Activated naive CD8-positive, alpha-beta T cell (primary cell): ENCODE measurements at regions not wholly inside any gene's neighbourhood (a gene's known extent, or its start where the extent isn't known, plus 50 kb on each side); places are given as distances from the start of the nearest gene placed in this dataset.
"Not testable (repeated sequence)": the region's sequence is repeated elsewhere in the genome, so short reads cannot be mapped to it uniquely, and the experiment has no call there.

Source experiments
- H3K27ac Mint-ChIP-seq: one replicate; pipeline ENCODE4 v1.8.0; 2021; ENCODE audit warnings: mixed read lengths
- H3K27me3 Mint-ChIP-seq: one replicate; pipeline ENCODE4 v1.8.0; 2021; ENCODE audit warnings: mixed read lengths
- H3K36me3 Mint-ChIP-seq: one replicate; pipeline ENCODE4 v1.8.0; 2021; ENCODE audit warnings: mixed read lengths
- H3K4me1 Mint-ChIP-seq: one replicate; pipeline ENCODE4 v1.8.0; 2021; ENCODE audit warnings: low read depth, mixed read lengths
- H3K4me3 Mint-ChIP-seq: one replicate; pipeline ENCODE4 v1.8.0; 2021; ENCODE audit warnings: mild to moderate bottlenecking, mixed read lengths
- H3K9me3 Mint-ChIP-seq: one replicate; pipeline ENCODE4 v1.8.0; 2021; ENCODE audit warnings: low read depth, mixed read lengths

DNA sequence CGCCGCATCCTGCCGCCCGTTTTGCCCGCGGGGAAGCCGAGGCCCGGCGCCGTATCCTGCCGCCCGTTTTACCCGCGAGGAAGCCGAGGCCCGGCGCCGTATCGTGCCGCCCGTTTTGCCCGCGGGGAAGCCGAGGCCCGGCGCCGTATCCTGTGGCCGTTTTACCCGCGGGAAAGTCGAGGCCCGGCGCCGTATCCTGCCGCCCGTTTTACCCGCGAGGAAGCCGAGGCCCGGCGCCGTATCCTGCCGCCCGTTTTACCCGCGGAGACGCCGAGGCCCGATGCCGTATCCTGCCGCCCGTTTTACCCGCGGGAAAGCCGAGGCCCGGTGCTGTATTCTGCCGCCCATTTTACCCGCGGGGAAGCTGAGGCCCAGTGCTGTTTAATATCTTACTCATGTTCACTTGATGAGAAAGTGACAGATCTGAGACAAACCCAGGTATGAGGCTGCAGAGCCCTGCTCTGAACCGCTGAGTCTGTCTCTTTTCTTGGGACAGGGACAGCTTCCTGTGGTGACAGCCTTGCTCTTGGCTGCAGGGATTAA is 129.4 kb downstream of the CDH26 start:
- H3K27ac Mint-ChIP-seq = no peak overlapping the region
- H3K4me1 Mint-ChIP-seq = peaks cover 5% of the 10 kb centered on the region
- H3K4me3 Mint-ChIP-seq = peak overlapping the region; percentile 70
- peaks cover 2% of the 10 kb centered on the region for H3K36me3 Mint-ChIP-seq
- peaks cover 1% of the 10 kb centered on the region for H3K9me3 Mint-ChIP-seq
- H3K27me3 Mint-ChIP-seq = peaks cover 8% of the 10 kb centered on the region

DNA sequence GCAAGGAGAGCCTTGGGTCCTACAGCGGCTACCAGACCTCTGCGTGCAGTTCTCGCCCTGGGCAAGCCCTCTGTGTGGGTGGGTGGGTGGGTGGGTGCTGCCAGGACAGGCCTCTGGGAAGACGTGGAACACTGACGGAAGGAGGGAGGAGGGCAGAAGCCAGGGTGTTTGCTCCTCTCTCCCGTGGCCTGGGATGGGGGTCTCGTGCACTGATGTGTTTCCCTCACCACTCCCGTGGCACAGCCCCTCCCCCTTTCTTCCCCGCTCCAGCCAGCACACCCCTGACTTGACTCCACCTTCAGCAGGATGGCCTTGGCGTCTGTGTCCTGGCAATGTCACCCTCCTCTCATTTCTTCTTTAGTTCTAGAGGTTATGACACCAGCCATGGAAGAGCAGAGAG is 130.0 kb downstream of the CDH26 start:
- peak overlapping the region; percentile 36 for H3K4me3 Mint-ChIP-seq
- no peaks in the 10 kb centered on the region for H3K36me3 Mint-ChIP-seq
- peaks cover 5% of the 10 kb centered on the region for H3K4me1 Mint-ChIP-seq
- H3K27me3 Mint-ChIP-seq = peaks cover 8% of the 10 kb centered on the region
- H3K27ac Mint-ChIP-seq = no peak overlapping the region
- H3K9me3 Mint-ChIP-seq = peaks cover 3% of the 10 kb centered on the region

DNA sequence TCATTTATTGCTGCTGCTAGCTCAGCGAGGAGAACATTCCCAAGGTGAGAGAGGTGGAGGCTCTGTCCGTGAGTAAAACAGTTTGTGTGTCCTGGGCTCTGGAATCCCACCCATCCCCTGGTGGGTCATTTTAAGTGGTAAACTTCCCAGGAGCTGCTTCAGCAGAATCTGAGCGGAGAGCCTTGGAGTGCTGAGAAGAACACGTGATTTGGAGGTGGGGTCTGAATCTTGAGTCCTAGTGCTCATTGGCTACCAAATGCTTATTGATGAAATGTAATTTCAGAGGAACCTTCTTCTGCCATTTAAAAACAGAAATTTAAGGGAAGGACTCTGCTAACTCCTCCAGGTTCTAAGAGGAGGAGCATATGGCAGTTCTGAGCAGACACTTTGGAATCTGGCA is 132.4 kb downstream of the CDH26 start:
- H3K9me3 Mint-ChIP-seq = peaks cover 3% of the 10 kb centered on the region
- no peak overlapping the region for H3K27ac Mint-ChIP-seq
- H3K36me3 Mint-ChIP-seq = no peaks in the 10 kb centered on the region
- H3K4me1 Mint-ChIP-seq = peaks cover 5% of the 10 kb centered on the region
- H3K27me3 Mint-ChIP-seq = peaks cover 8% of the 10 kb centered on the region
- H3K4me3 Mint-ChIP-seq = no peak overlapping the region

DNA sequence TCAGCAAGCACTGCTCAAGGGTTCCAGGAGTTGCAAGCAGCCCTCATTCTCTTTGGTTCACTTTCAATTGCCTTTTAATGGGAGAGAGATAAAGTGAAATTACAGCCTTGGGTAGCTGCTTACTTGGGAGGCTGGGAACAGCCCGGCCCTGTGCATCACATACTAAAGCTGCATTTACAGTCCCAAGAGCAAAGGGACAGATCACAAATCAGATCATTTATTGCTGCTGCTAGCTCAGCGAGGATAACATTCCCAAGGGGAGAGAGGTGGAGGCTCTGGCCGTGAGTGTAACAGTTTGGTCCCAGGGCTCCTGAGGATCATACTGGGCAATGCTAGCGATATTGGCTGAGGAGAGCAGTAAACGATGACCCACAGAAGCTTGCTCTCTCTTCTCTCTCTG is 133.1 kb downstream of the CDH26 start:
- Mint-ChIP-seq H3K4me3 (no peak overlapping the region), H3K36me3 (no peaks in the 10 kb centered on the region), H3K4me1 (peaks cover 5% of the 10 kb centered on the region), H3K27me3 (peaks cover 8% of the 10 kb centered on the region), H3K27ac (no peak overlapping the region), H3K9me3 (peaks cover 3% of the 10 kb centered on the region)

DNA sequence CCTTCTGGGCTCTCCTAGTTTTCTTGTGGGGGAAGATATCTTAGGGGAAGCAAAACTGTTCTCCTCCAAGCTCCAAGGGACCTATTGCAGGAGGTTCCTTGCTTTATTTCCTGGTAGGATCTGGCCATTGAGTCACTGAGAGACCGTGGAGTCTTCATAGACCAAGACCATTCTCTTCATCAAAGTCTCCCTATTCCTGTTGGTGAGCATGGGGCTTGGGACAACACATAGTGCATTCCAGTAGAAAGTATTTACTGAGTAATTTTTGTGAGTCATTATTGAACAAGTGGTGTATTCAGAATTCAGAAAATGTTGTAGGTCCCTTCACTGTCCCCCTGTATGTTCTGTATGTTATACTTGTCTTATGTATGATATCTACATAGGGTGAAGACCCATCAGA is 133.6 kb downstream of the CDH26 start:
- no peak overlapping the region for H3K4me3 Mint-ChIP-seq
- peaks cover 3% of the 10 kb centered on the region for H3K9me3 Mint-ChIP-seq
- no peak overlapping the region for H3K27ac Mint-ChIP-seq
- no peaks in the 10 kb centered on the region for H3K36me3 Mint-ChIP-seq
- peaks cover 4% of the 10 kb centered on the region for H3K4me1 Mint-ChIP-seq
- peaks cover 9% of the 10 kb centered on the region for H3K27me3 Mint-ChIP-seq

DNA sequence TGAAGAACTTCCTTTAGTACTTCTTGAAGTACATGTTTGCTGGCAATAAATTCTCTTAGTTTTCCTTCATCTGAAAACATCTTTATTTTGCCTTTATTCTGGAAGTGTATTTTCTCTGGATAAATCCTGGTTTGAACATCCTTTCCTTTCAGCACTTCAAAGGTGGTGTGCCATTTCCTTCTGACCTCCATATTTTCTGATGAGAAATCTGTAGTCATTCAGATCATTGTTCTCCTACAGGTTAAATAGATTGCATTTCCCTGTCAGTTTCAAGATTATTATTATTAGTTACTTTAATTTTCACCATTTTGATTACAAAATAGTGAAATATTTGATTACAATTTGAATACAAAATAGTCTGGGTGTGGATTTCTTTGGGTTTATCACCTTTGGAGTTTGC is 134.5 kb downstream of the CDH26 start:
- Mint-ChIP-seq H3K27me3 (peaks cover 10% of the 10 kb centered on the region), H3K27ac (no peak overlapping the region)

DNA sequence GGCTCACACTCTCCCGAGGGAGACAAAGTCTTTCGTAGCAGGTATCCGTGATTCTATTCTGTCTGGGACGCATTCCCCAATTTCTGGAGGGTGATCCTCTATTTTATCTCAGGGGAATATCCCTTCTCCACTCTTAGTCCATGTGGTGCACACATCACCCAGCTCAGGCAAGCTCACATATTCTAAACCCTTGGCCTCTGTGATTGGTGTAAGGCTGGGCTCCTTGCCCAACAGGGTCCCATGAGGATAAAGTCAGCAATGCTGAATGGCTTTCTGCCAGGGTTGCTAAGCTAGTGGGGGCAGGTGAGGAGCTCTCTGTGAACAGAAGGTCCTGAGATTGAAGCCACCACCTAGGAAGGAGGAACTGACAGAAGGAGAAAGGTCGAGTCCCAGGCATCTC is 137.2 kb downstream of the CDH26 start:
- no peak overlapping the region for H3K27ac Mint-ChIP-seq
- H3K9me3 Mint-ChIP-seq = peaks cover 3% of the 10 kb centered on the region
- H3K27me3 Mint-ChIP-seq = peaks cover 2% of the 10 kb centered on the region
- no peak overlapping the region for H3K4me3 Mint-ChIP-seq
- no peaks in the 10 kb centered on the region for H3K4me1 Mint-ChIP-seq
- no peaks in the 10 kb centered on the region for H3K36me3 Mint-ChIP-seq

More for the DNA sequence above, 134.5 kb downstream of the CDH26 start:
- H3K4me3 Mint-ChIP-seq = no peak overlapping the region
- H3K36me3 Mint-ChIP-seq = no peaks in the 10 kb centered on the region
- peaks cover 2% of the 10 kb centered on the region for H3K4me1 Mint-ChIP-seq
- peaks cover 3% of the 10 kb centered on the region for H3K9me3 Mint-ChIP-seq

GRCh38 chr20:60096166-60096565 is 137.9 kb downstream of the CDH26 start:
- H3K4me3 Mint-ChIP-seq = no peak overlapping the region
- H3K4me1 Mint-ChIP-seq = peaks cover 5% of the 10 kb centered on the region
- H3K27me3 Mint-ChIP-seq = peaks cover 2% of the 10 kb centered on the region
- no peak overlapping the region for H3K27ac Mint-ChIP-seq
- peaks cover 3% of the 10 kb centered on the region for H3K9me3 Mint-ChIP-seq
- no peaks in the 10 kb centered on the region for H3K36me3 Mint-ChIP-seq

- Mint-ChIP-seq H3K4me1 (peaks cover 8% of the 10 kb centered on the region), H3K36me3 (no peaks in the 10 kb centered on the region), H3K9me3 (peaks cover 3% of the 10 kb centered on the region), H3K4me3 (no peak overlapping the region), H3K27me3 (peaks cover 2% of the 10 kb centered on the region), H3K27ac (no peak overlapping the region)
These were observed 139.1 kb downstream of the CDH26 start for GRCh38 chr20:60097285-60097684.

DNA sequence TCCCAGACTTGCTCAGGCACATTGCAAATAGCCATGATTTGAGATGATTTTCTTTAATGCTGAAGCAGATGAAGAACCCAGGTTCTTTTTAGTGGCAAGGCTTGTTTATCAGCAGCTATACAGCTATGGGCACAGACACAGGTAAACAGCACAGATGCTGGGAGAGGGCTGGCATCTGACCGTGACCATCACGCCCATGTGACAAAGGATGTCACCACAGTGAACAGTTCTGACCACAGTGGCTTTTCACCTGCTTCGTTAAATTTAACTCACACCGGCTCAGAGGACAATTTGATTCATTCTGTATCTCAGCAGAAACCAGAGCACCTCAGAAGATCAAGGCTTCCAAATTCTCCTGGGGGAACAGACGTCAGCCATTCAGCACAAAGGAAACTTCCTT is 142.6 kb downstream of the CDH26 start:
- peaks cover 2% of the 10 kb centered on the region for H3K27me3 Mint-ChIP-seq
- no peaks in the 10 kb centered on the region for H3K9me3 Mint-ChIP-seq
- no peaks in the 10 kb centered on the region for H3K36me3 Mint-ChIP-seq
- H3K4me1 Mint-ChIP-seq = peaks cover 8% of the 10 kb centered on the region
- H3K4me3 Mint-ChIP-seq = no peak overlapping the region
- H3K27ac Mint-ChIP-seq = no peak overlapping the region

DNA sequence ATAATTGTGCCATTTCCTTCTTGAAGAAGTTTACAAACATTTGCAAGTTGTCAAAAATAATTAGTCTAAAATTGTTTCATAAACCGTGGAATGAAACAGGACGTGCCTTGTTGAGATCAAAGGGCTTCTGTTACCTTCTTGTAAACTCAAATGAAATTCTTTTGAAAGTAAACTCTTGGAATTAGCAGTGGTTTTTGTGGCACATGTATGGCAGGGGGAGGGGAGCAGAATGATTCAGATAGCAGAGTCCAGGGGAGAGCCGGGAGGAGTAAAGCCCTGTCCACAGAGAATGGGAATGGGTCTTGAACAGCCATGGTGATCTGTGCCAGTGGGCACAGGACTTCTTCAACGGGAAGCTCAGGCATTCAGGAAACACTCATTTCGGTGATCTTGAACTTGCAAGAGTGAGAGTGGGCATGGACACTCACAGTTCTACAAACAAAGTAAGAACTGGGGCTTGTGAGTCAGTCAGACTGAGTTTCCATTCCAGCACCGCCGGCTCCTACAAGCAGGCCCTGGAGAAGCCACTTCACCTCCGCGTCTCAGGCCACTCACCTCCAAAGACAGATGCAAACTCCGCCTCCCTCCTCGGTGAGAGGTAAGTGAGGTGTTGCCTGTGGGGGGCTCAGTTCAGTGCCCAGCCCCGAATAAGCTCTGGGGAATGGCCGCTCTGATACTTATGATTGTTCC is 143.1 kb downstream of the CDH26 start:
- H3K4me1 Mint-ChIP-seq = peaks cover 8% of the 10 kb centered on the region
- peaks cover 2% of the 10 kb centered on the region for H3K27me3 Mint-ChIP-seq
- H3K9me3 Mint-ChIP-seq = no peaks in the 10 kb centered on the region
- no peak overlapping the region for H3K4me3 Mint-ChIP-seq
- no peaks in the 10 kb centered on the region for H3K36me3 Mint-ChIP-seq
- no peak overlapping the region for H3K27ac Mint-ChIP-seq

GRCh38 chr20:60101891-60102281 is 143.7 kb downstream of the CDH26 start:
- H3K4me1 Mint-ChIP-seq = peaks cover 8% of the 10 kb centered on the region
- H3K27ac Mint-ChIP-seq = no peak overlapping the region
- no peaks in the 10 kb centered on the region for H3K36me3 Mint-ChIP-seq
- peaks cover under 1% of the 10 kb centered on the region for H3K27me3 Mint-ChIP-seq
- no peaks in the 10 kb centered on the region for H3K9me3 Mint-ChIP-seq
- no peak overlapping the region for H3K4me3 Mint-ChIP-seq

- no peaks in the 10 kb centered on the region for H3K27me3 Mint-ChIP-seq
These were observed 144.5 kb downstream of the CDH26 start for GRCh38 chr20:60102665-60103210.

DNA sequence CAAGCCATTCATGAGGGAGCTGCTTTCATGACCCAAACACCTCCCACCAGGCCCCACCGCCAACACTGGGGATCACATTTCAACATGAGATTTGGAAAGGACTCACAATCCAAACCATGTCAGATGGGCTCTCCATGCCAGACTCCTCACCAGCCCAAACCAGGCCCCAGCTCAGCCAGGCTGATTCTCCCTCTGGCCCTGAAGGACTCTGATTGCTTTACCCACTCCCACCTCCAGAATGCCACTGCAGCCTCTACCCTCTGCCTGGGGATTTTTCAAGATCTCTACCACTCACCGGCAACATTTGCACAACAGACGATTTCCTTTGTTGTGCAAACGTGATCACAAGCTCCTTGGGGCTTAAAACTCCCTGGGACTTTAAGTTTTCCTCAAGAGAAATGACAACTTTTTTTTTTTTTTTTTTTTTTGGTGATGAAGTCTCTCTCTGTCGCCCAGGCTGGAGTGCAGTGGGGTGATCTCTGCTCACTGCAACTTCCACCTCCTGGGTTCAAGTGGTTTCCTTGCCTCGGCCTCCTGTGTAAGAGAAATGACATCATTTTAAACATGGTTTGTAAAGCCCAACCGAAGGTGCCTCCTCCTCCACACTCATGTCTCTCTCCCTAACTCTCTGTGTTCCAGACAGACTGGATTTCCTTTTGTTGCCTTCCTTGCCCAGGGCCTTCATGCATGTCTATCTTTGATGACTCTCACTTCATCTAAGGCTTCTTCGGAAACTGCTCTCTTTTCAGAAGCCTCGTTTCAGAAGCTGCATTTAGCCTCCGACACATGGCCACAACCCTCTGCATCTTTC is 147.0 kb downstream of the CDH26 start:
- no peaks in the 10 kb centered on the region for H3K9me3 Mint-ChIP-seq
- H3K4me3 Mint-ChIP-seq = no peak overlapping the region
- H3K27ac Mint-ChIP-seq = no peak overlapping the region
- H3K4me1 Mint-ChIP-seq = peaks cover 8% of the 10 kb centered on the region
- no peaks in the 10 kb centered on the region for H3K36me3 Mint-ChIP-seq
- peaks cover 1% of the 10 kb centered on the region for H3K27me3 Mint-ChIP-seq

More at GRCh38 chr20:60102665-60103210, 144.5 kb downstream of the CDH26 start:
- Mint-ChIP-seq H3K27ac (no peak overlapping the region), H3K36me3 (no peaks in the 10 kb centered on the region), H3K4me3 (no peak overlapping the region), H3K9me3 (no peaks in the 10 kb centered on the region), H3K4me1 (peaks cover 8% of the 10 kb centered on the region)

DNA sequence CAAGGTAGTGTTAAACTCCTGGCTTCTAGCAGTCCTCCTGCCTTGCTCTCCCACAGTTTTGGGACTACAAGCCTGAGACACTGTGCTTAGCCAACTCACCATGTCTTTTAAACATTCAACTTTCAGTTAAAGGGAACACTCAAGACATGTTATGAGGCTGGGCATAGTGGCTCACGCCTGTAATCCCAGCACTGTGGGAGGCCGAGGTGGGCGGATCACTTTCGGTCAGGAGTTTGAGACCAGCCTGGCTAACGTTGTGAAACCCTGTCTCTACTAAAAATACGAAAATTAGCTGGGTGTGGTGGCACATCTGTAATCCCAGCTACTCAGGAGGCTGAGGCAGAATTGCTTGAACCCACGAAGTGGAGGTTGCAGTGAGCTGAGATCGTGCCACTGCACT is 148.0 kb downstream of the CDH26 start:
- H3K27ac Mint-ChIP-seq, H3K4me1 Mint-ChIP-seq, H3K9me3 Mint-ChIP-seq, H3K27me3 Mint-ChIP-seq, H3K4me3 Mint-ChIP-seq, H3K36me3 Mint-ChIP-seq: not testable (repeated sequence)
